PC-9 (cell line): ENCODE measurements at regions not wholly inside any gene's neighbourhood (a gene's known extent, or its start where the extent isn't known, plus 50 kb on each side); places are given as distances from the start of the nearest gene placed in this dataset.

Experiments
- BruUV-seq: library from RNA; stranded (reverse); fragments of 400-500 nt; replicated peaks from 2 replicates; lab custom pipeline; 2021; lab: Mats Ljungman, UMichigan
- CTCF ChIA-PET: fragments of 300-600 bp; sonication (Branson Sonifier 250); formaldehyde crosslinking; loops from one replicate; lab custom pipeline; 2022; ENCODE audit warnings: antibody characterized with exemption; lab: Charles Lee
- POLR2A ChIA-PET: fragments of 300-600 bp; sonication (Branson Sonifier 250); formaldehyde crosslinking; loops from one replicate; lab custom pipeline; 2022; ENCODE audit warnings: antibody characterized with exemption; ENCODE audit not compliant: unreplicated experiment; lab: Charles Lee
- DNase-seq, 2 experiments: peaks; one replicate each; pipeline versions ENCODE4 v3.0.0 to v3.0.0-alpha.2; 2015 to 2022; ENCODE audit warnings: mixed read lengths in 1 of 2
- H2AFZ ChIP-seq: fragments of 200-600 bp; sonication (generic); 2 replicates; pipeline ENCODE4 v1.8.1; 2017; ENCODE audit warnings: antibody characterized with exemption
- H3F3A ChIP-seq: fragments of 200-600 bp; sonication (generic); 2 replicates; pipeline ENCODE4 v1.8.1; 2017; ENCODE audit warnings: antibody characterized with exemption, mild to moderate bottlenecking, low read depth; ENCODE audit not compliant: insufficient read depth
- H3K27ac ChIP-seq: fragments of 200-600 bp; sonication (generic); 2 replicates; pipeline ENCODE4 v1.6.1; 2016; ENCODE audit warnings: mixed run types
- H3K27me3 ChIP-seq: fragments of 200-600 bp; sonication (generic); 2 replicates; pipeline ENCODE4 v1.6.1; 2016; ENCODE audit warnings: low read depth, mixed run types; ENCODE audit not compliant: insufficient read depth
- H3K36me3 ChIP-seq: fragments of 200-600 bp; sonication (generic); 2 replicates; pipeline ENCODE4 v1.6.1; 2016; ENCODE audit warnings: low read depth, mixed run types
- H3K4me1 ChIP-seq: fragments of 200-600 bp; sonication (generic); replicated peaks from 2 replicates; pipeline ENCODE4 v1.6.1; 2016; ENCODE audit warnings: mixed run types; ENCODE audit not compliant: insufficient read depth
- H3K4me2 ChIP-seq: fragments of 200-600 bp; sonication (generic); 2 replicates; pipeline ENCODE4 v1.6.1; 2017; ENCODE audit warnings: mixed run types
- H3K4me3 ChIP-seq: fragments of 200-600 bp; sonication (generic); 2 replicates; pipeline ENCODE4 v1.6.1; 2016; ENCODE audit warnings: mixed run types
- H3K79me2 ChIP-seq: fragments of 200-600 bp; sonication (generic); 2 replicates; pipeline ENCODE4 v1.6.1; 2017; ENCODE audit warnings: low read depth, mixed run types
- H3K9me2 ChIP-seq: fragments of 200-600 bp; sonication (generic); 2 replicates; pipeline ENCODE4 v1.8.1; 2017; ENCODE audit warnings: mild to moderate bottlenecking; ENCODE audit not compliant: insufficient read depth
- H3K9me3 ChIP-seq: fragments of 200-600 bp; sonication (generic); 2 replicates; pipeline ENCODE4 v1.8.1; 2016; ENCODE audit warnings: low read depth; ENCODE audit not compliant: insufficient read depth
- H4K20me1 ChIP-seq: fragments of 200-600 bp; sonication (generic); 2 replicates; pipeline ENCODE4 v1.8.1; 2017; ENCODE audit not compliant: insufficient read depth
- EZH2 ChIP-seq: fragments of 200-600 bp; sonication (generic); IDR thresholded peaks from 2 replicates; pipeline ENCODE4 v1.8.0; 2017; ENCODE audit warnings: antibody characterized with exemption, low read depth
- intact Hi-C: fragments of 100-400 bp; cut with micrococcal nuclease; formaldehyde crosslinking; loops from one replicate; pipeline ENCODE4 v1.10.0; 2022; ENCODE audit not compliant: unreplicated experiment
- TF ChIP-seq, protein P1 (sequence below): fragments of 200-600 bp; sonication (generic); conservative IDR thresholded peaks from 2 replicates; pipeline ENCODE4 v1.6.1; 2017; ENCODE audit warnings: mixed run types, antibody characterized with exemption, mild to moderate bottlenecking, moderate library complexity

DNA sequence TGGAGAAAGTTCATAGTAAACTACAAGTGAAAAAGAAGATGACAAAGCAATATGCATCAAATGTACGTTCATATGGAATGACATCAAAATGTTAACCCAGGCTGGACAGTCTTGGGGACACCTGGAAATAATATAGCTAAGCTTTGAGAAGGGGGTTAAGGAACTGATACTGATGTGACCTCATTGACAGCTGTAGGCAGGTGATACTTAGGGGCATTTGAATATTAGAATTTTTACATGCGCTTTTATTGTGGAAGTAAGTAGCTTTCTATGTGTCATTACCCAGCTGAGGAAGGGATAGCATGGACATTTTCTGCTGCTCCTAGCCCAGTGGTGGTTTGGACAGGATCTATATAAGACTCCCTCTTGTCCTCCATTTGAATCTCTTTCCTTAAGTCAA is 299.7 kb downstream of the CWC27 start:
- Histone ChIP-seq H4K20me1 (no peaks in the 10 kb centered on the region), H3F3A (no peaks in the 10 kb centered on the region), H3K36me3 (no peaks in the 10 kb centered on the region), H2AFZ (no peak overlapping the region), H3K27ac (no peak overlapping the region), H3K9me2 (no peaks in the 10 kb centered on the region), H3K9me3 (no peaks in the 10 kb centered on the region), H3K4me1 (no peaks in the 10 kb centered on the region), H3K79me2 (no peaks in the 10 kb centered on the region), H3K4me2 (no peak overlapping the region), H3K27me3 (no peaks in the 10 kb centered on the region), H3K4me3 (no peak overlapping the region)
- intact Hi-C loops = no loop called here
- DNase-seq = no peak
- CTCF ChIA-PET = no interaction called here
- TF ChIP-seq EZH2 = no peak
- TF ChIP-seq, protein P1, sequence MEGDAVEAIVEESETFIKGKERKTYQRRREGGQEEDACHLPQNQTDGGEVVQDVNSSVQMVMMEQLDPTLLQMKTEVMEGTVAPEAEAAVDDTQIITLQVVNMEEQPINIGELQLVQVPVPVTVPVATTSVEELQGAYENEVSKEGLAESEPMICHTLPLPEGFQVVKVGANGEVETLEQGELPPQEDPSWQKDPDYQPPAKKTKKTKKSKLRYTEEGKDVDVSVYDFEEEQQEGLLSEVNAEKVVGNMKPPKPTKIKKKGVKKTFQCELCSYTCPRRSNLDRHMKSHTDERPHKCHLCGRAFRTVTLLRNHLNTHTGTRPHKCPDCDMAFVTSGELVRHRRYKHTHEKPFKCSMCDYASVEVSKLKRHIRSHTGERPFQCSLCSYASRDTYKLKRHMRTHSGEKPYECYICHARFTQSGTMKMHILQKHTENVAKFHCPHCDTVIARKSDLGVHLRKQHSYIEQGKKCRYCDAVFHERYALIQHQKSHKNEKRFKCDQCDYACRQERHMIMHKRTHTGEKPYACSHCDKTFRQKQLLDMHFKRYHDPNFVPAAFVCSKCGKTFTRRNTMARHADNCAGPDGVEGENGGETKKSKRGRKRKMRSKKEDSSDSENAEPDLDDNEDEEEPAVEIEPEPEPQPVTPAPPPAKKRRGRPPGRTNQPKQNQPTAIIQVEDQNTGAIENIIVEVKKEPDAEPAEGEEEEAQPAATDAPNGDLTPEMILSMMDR = no peak
- POLR2A ChIA-PET = no interaction called here
- BruUV-seq = no TSS peak

DNA sequence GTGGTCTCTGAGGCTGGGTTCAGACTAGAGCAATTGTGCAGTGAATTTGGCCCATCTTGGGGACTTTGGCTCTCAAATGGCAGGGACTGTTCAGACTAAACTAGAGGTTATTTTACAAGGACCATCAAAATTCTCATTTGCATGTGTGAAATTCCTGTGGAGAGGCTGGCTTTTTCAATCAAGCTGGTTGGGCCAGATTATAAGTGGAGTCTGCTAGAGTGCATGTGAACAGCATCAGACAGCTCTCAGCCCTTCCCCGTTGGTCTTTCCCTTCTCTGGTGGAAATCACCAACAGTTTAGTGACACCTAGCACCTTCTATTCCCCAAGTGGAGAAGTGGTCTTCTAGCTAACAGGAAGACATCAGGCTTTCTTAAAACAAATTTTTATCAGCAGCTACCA is 301.3 kb downstream of the CWC27 start:
- H3F3A ChIP-seq = no peaks in the 10 kb centered on the region
- TF ChIP-seq EZH2 = no peak
- TF ChIP-seq, protein P1 = no peak
- CTCF ChIA-PET = no interaction called here
- no peaks in the 10 kb centered on the region for H3K9me3 ChIP-seq
- H3K36me3 ChIP-seq = no peaks in the 10 kb centered on the region
- no peak overlapping the region for H3K4me3 ChIP-seq
- no peak overlapping the region for H3K4me2 ChIP-seq
- H3K79me2 ChIP-seq = no peaks in the 10 kb centered on the region
- H3K27me3 ChIP-seq = no peaks in the 10 kb centered on the region
- H3K9me2 ChIP-seq = no peaks in the 10 kb centered on the region
- no peaks in the 10 kb centered on the region for H3K4me1 ChIP-seq
- POLR2A ChIA-PET = interaction anchor here (0.6 kb wide), 1 partner anchor 130 kb away, joined by 3 read pairs; no protein-coding TSS in a partner anchor
- no peak for DNase-seq
- H2AFZ ChIP-seq = no peak overlapping the region
- BruUV-seq = no TSS peak
- H3K27ac ChIP-seq = no peak overlapping the region
- intact Hi-C loops = no loop called here
- no peaks in the 10 kb centered on the region for H4K20me1 ChIP-seq

GRCh38 chr5:65072850-65073249 is 304.1 kb downstream of the CWC27 start:
- Histone ChIP-seq H3K79me2 (no peaks in the 10 kb centered on the region), H3K9me2 (no peaks in the 10 kb centered on the region), H3K36me3 (no peaks in the 10 kb centered on the region), H3K4me2 (no peak overlapping the region), H3K4me1 (no peaks in the 10 kb centered on the region), H3K9me3 (no peaks in the 10 kb centered on the region), H2AFZ (no peak overlapping the region), H3K27me3 (no peaks in the 10 kb centered on the region), H3K4me3 (no peak overlapping the region), H3K27ac (no peak overlapping the region), H4K20me1 (no peaks in the 10 kb centered on the region), H3F3A (no peaks in the 10 kb centered on the region)
- no peak for DNase-seq
- ChIA-PET CTCF (no interaction called here), POLR2A (no interaction called here)
- BruUV-seq = no TSS peak
- intact Hi-C loops = no loop called here
- TF ChIP-seq, protein P1 = no peak
- TF ChIP-seq EZH2 = no peak
